Tibial artery (tissue), 4 donors: ENCODE measurements at regions not wholly inside any gene's neighbourhood (a gene's known extent, or its start where the extent isn't known, plus 50 kb on each side); places are given as distances from the start of the nearest gene placed in this dataset.

Experiments used
- DNase-seq, 2 donors: peaks; one replicate each; pipeline ENCODE4 v3.0.0-alpha.2; 2019
- H3K27ac ChIP-seq, 2 donors: fragments of 200-600 bp; sonication (generic) in 1 of 2; 1 replicate in 1 of 2; 2 replicates in 1 of 2; pipeline ENCODE4 v1.5.1; 2018 to 2019; ENCODE audit warnings: mild to moderate bottlenecking in 1 of 2
- H3K27me3 ChIP-seq, 2 donors: fragments of 200-600 bp; sonication (generic) in 1 of 2; one replicate each; pipeline versions ENCODE4 v1.5.1 to v1.6.0; 2016 to 2019
- H3K36me3 ChIP-seq, 3 donors: fragments of 200-600 bp; sonication (generic) in 2 of 3; one replicate each; pipeline ENCODE4 v1.5.1; 2016 to 2019; ENCODE audit warnings: mild to moderate bottlenecking in 2 of 3
- H3K4me1 ChIP-seq, 4 donors: fragments of 200-600 bp; sonication (generic) in 2 of 4; 1 replicate in 3 of 4; 2 replicates in 1 of 4; pipeline ENCODE4 v1.5.1; 2016 to 2019
- H3K4me3 ChIP-seq, 2 donors: fragments of 200-600 bp; sonication (generic) in 1 of 2; 1 replicate in 1 of 2; 2 replicates in 1 of 2; pipeline ENCODE4 v1.5.1; 2018 to 2019; ENCODE audit warnings: mild to moderate bottlenecking in 2 of 2
- H3K9me3 ChIP-seq, 3 donors: fragments of 200-600 bp; sonication (generic) in 1 of 3; one replicate each; pipeline ENCODE4 v1.5.1; 2016 to 2019
- CTCF ChIP-seq, 2 experiments: fragments of 200-600 bp in 1 of 2; fragments of 450-650 bp in 1 of 2; IDR thresholded peaks; one replicate each; pipeline ENCODE4 v1.5.1; 2017 to 2019; ENCODE audit warnings: antibody characterized with exemption in 2 of 2, mild to moderate bottlenecking in 1 of 2, moderate library complexity in 1 of 2
- intact Hi-C: fragments of 100-400 bp; cut with DNase I; formaldehyde crosslinking; loops from one replicate; pipeline ENCODE4 v1.15.0; 2023; ENCODE audit warnings: low total_unique reads

GRCh38 chr2:7709907-7710306 is 792.7 kb downstream of the RNF144A start:
- Histone ChIP-seq H3K4me3 (no peak overlapping the region), H3K36me3 (no peaks in the 10 kb centered on the region), H3K27ac (no peak overlapping the region), H3K4me1 (no peaks in the 10 kb centered on the region), H3K27me3 (no peaks in the 10 kb centered on the region), H3K9me3 (no peaks in the 10 kb centered on the region)
- intact Hi-C loops = no loop called here
- DNase-seq = no peak
- no peak for TF ChIP-seq CTCF (IDR thresholded peaks at IDR 0.05)

- TF ChIP-seq CTCF (IDR thresholded peaks at IDR 0.05) = no peak
- Histone ChIP-seq H3K27ac (no peak overlapping the region), H3K4me3 (no peak overlapping the region), H3K27me3 (no peaks in the 10 kb centered on the region), H3K4me1 (no peaks in the 10 kb centered on the region), H3K36me3 (no peaks in the 10 kb centered on the region), H3K9me3 (no peaks in the 10 kb centered on the region)
- DNase-seq = no peak
- intact Hi-C loops = no loop called here
These were observed 794.0 kb downstream of the RNF144A start for GRCh38 chr2:7711167-7711566.

GRCh38 chr2:7719876-7720275 is 802.7 kb downstream of the RNF144A start:
- Histone ChIP-seq H3K4me3 (no peak overlapping the region), H3K27ac (no peak overlapping the region), H3K36me3 (no peaks in the 10 kb centered on the region), H3K27me3 (no peaks in the 10 kb centered on the region), H3K4me1 (no peaks in the 10 kb centered on the region), H3K9me3 (no peaks in the 10 kb centered on the region)
- no peak for DNase-seq
- intact Hi-C loops = no loop called here
- no peak for TF ChIP-seq CTCF (IDR thresholded peaks at IDR 0.05)

- intact Hi-C loops = no loop called here
- Histone ChIP-seq H3K9me3 (no peaks in the 10 kb centered on the region), H3K4me3 (no peak overlapping the region), H3K36me3 (no peaks in the 10 kb centered on the region), H3K27ac (no peak overlapping the region), H3K27me3 (no peaks in the 10 kb centered on the region), H3K4me1 (no peaks in the 10 kb centered on the region)
- no peak for TF ChIP-seq CTCF (IDR thresholded peaks at IDR 0.05)
- DNase-seq = no peak
These were observed 804.3 kb downstream of the RNF144A start for GRCh38 chr2:7721413-7721995.

GRCh38 chr2:7722212-7722910 is 805.1 kb downstream of the RNF144A start:
- H3K4me3 ChIP-seq = no peak overlapping the region
- no peaks in the 10 kb centered on the region for H3K4me1 ChIP-seq
- intact Hi-C loops = no loop called here
- no peak for TF ChIP-seq CTCF (IDR thresholded peaks at IDR 0.05)
- DNase-seq = no peak
- no peaks in the 10 kb centered on the region for H3K27me3 ChIP-seq
- H3K9me3 ChIP-seq = no peaks in the 10 kb centered on the region
- no peak overlapping the region for H3K27ac ChIP-seq
- H3K36me3 ChIP-seq = no peaks in the 10 kb centered on the region
